ENCODE measurements at regions not wholly inside any gene's neighbourhood (a gene's known extent, or its start where the extent isn't known, plus 50 kb on each side); places are given as distances from the start of the nearest gene placed in this dataset.

GRCh38 chr6:26249707-26249956 is 115.4 kb upstream of the BTN3A2 start:
- Mint-ChIP-seq H3K27ac (ENCODE audit: unreplicated experiment) (peak overlapping the region; percentile 73), H3K36me3 (ENCODE audit: low read depth, unreplicated experiment) (no peaks in the 10 kb centered on the region), H3K4me1 (ENCODE audit: unreplicated experiment) (peaks cover 17% of the 10 kb centered on the region), H3K27me3 (ENCODE audit: unreplicated experiment) (peaks cover 2% of the 10 kb centered on the region), H3K4me3 (ENCODE audit: unreplicated experiment) (peak overlapping the region; percentile 91), H3K9me3 (ENCODE audit: unreplicated experiment) (no peaks in the 10 kb centered on the region)
- DNase-seq (ENCODE audit: low spot score): no peak
- TF ChIP-seq CTCF (IDR thresholded peaks at IDR 0.05; ENCODE audit: unreplicated experiment): no peak

DNA sequence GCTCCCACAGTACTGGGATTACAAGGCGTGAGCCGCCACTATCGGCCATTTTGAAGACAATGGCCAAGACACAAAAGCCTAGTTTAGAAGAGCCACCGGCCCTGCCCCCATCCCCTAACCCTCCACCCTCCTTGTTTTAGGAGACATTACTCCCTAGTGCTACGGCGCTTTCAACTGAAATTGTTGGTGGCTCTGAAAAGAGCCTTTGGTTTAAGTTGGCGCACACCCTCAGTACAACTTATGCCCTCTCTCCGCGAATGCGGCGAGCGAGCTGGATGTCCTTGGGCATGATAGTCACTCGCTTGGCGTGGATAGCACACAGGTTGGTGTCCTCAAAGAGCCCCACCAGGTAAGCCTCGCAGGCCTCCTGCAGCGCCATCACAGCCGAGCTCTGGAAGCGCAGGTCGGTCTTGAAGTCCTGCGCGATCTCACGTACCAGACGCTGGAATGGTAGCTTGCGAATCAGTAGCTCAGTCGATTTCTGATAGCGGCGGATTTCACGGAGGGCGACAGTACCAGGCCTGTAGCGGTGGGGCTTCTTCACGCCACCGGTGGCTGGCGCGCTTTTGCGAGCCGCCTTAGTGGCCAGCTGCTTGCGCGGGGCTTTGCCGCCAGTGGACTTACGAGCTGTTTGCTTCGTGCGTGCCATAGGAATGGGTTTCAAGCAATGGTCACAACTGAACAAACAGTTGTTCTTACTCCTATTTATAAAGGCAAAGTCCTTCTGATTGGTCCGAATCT is 114.9 kb upstream of the BTN3A2 start:
- H3K4me3 Mint-ChIP-seq (ENCODE audit: unreplicated experiment): peak overlapping the region; percentile 91
- H3K9me3 Mint-ChIP-seq (ENCODE audit: unreplicated experiment): no peaks in the 10 kb centered on the region
- peaks cover 17% of the 10 kb centered on the region for H3K4me1 Mint-ChIP-seq (ENCODE audit: unreplicated experiment)
- no peaks in the 10 kb centered on the region for H3K36me3 Mint-ChIP-seq (ENCODE audit: low read depth, unreplicated experiment)
- peak overlapping the region; percentile 73 for H3K27ac Mint-ChIP-seq (ENCODE audit: unreplicated experiment)
- H3K27me3 Mint-ChIP-seq (ENCODE audit: unreplicated experiment): peaks cover 2% of the 10 kb centered on the region
- DNase-seq (ENCODE audit: low spot score): peak; percentile 47
- TF ChIP-seq CTCF (IDR thresholded peaks at IDR 0.05; ENCODE audit: unreplicated experiment): peak; percentile 11

DNA sequence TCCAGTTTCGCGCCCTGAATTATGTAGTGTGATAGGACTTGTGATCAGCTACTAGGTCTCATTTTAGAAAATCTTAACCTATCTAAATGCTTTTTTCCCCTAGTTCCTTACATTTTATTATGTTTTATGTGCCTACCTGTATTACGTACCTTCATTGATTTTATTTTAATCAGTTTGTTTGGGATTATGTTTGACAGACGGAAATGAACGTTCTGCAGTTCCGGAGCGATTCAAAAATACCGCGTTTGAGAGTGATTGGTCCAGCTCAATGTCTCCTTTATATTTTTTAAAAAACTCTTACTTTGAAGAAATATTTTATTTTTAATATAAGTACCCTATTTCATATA is 114.3 kb upstream of the BTN3A2 start:
- peak overlapping the region; percentile 73 for H3K27ac Mint-ChIP-seq (ENCODE audit: unreplicated experiment)
- H3K9me3 Mint-ChIP-seq (ENCODE audit: unreplicated experiment): no peaks in the 10 kb centered on the region
- peak overlapping the region; percentile 91 for H3K4me3 Mint-ChIP-seq (ENCODE audit: unreplicated experiment)
- peaks cover 17% of the 10 kb centered on the region for H3K4me1 Mint-ChIP-seq (ENCODE audit: unreplicated experiment)
- TF ChIP-seq CTCF (IDR thresholded peaks at IDR 0.05; ENCODE audit: unreplicated experiment): no peak
- no peaks in the 10 kb centered on the region for H3K36me3 Mint-ChIP-seq (ENCODE audit: low read depth, unreplicated experiment)
- peaks cover 2% of the 10 kb centered on the region for H3K27me3 Mint-ChIP-seq (ENCODE audit: unreplicated experiment)
- no peak for DNase-seq (ENCODE audit: low spot score)

DNA sequence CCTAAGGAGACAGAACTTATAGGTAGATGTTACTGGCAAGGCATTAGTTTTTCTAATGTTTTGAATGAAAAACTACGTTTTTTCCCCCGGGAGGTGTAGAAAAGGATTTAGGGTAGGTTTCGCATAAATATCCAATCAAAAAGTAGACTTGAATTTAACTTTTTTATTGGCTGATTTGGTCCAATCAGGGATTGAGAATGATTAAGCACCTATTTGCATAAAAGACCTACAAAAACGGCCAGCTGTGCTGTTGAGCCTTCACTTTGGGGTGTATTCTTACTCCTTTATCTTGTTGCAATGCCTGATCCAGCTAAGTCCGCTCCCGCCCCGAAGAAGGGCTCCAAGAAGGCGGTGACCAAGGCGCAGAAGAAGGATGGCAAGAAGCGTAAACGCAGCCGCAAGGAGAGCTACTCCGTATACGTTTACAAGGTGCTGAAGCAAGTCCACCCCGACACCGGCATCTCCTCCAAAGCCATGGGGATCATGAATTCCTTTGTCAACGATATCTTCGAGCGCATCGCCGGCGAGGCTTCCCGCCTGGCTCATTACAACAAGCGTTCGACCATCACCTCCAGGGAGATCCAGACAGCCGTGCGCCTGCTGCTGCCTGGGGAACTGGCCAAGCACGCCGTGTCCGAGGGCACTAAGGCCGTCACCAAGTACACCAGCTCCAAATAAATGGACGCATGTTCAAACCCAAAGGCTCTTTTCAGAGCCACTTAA is 113.5 kb upstream of the BTN3A2 start:
- Mint-ChIP-seq H3K4me3 (ENCODE audit: unreplicated experiment) (peak overlapping the region; percentile 93), H3K4me1 (ENCODE audit: unreplicated experiment) (peaks cover 17% of the 10 kb centered on the region), H3K27ac (ENCODE audit: unreplicated experiment) (peak overlapping the region; percentile 64), H3K27me3 (ENCODE audit: unreplicated experiment) (peaks cover 2% of the 10 kb centered on the region), H3K9me3 (ENCODE audit: unreplicated experiment) (no peaks in the 10 kb centered on the region), H3K36me3 (ENCODE audit: low read depth, unreplicated experiment) (no peaks in the 10 kb centered on the region)
- no peak for TF ChIP-seq CTCF (IDR thresholded peaks at IDR 0.05; ENCODE audit: unreplicated experiment)
- DNase-seq (ENCODE audit: low spot score): peak; percentile 41

DNA sequence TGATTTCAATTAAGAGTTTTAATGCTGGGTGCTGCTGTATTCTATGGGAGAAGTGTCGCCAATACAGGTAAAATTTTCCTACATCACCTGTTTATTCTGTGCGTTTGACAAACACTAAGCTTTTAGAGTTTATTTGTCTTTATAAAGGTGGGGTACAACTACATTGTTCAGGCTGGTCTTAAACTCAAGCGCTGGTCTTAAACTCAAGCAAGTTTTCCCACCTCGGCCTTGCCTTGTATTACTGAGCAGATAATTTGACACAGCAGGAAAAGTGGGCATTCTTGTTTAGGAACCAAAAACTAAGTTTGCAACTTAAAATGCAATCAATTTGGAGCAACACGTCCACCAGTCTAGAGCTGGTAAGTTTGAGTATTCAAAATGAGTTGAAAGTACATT is 112.9 kb upstream of the BTN3A2 start:
- H3K9me3 Mint-ChIP-seq (ENCODE audit: unreplicated experiment): no peaks in the 10 kb centered on the region
- H3K27me3 Mint-ChIP-seq (ENCODE audit: unreplicated experiment): peaks cover 2% of the 10 kb centered on the region
- TF ChIP-seq CTCF (IDR thresholded peaks at IDR 0.05; ENCODE audit: unreplicated experiment): no peak
- H3K27ac Mint-ChIP-seq (ENCODE audit: unreplicated experiment): peak overlapping the region; percentile 64
- peak overlapping the region; percentile 93 for H3K4me3 Mint-ChIP-seq (ENCODE audit: unreplicated experiment)
- H3K36me3 Mint-ChIP-seq (ENCODE audit: low read depth, unreplicated experiment): no peaks in the 10 kb centered on the region
- DNase-seq (ENCODE audit: low spot score): no peak
- H3K4me1 Mint-ChIP-seq (ENCODE audit: unreplicated experiment): peaks cover 17% of the 10 kb centered on the region
